D721Med (cell line): ENCODE measurements at regions not wholly inside any gene's neighbourhood (a gene's known extent, or its start where the extent isn't known, plus 50 kb on each side); places are given as distances from the start of the nearest gene placed in this dataset.
"Not testable (repeated sequence)": the region's sequence is repeated elsewhere in the genome, so short reads cannot be mapped to it uniquely, and the experiment has no call there.

Source experiments
- DNase-seq: peaks from one replicate; pipeline ENCODE4 v3.0.0; 2011; ENCODE audit warnings: low spot score; ENCODE audit not compliant: insufficient read length
- FAIRE-seq: peaks from 2 replicates; lab custom pipeline; 2011; peaks lifted over from hg19 to GRCh38; lab: Jason Lieb, UNC
- TF ChIP-seq, protein P1 (sequence below): IDR thresholded peaks from 2 replicates; pipeline ENCODE4 v1.5.1; 2012; ENCODE audit warnings: mild to moderate bottlenecking, control low read depth; ENCODE audit not compliant: insufficient read depth; ENCODE audit errors: missing control alignments

DNA sequence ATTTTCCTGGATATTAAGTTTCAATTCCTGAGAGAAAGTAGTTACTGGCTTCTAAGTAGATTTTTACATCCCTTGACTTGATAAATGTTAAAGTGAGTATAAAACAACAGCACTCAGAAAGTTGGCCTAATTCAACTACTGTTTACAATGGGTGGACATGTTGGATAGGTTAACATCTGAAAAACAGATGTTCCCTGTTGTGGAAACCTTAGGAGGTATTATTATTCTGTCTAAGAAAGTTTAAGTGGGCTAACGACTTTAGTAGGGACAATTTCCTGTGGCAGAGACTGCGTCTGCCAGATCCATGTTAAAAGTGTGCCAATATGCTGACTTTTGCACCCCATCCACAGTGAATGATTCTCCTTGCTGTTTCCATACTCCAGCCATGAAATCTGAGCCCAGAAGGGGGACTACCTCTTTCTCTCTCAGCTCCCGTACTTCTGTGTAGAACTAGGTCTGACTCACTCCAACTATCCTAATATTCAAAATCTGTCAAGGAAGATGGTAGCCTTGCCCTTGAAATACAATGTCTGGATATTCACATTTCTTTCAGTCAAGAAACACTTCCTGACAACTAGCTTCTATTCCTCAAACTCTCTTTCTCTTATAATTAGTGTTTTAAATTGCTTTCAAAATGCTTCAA lies 327.5 kb upstream of the HNRNPA3 start:
- FAIRE-seq: no peak
- DNase-seq: no peak
- TF ChIP-seq, protein P1, sequence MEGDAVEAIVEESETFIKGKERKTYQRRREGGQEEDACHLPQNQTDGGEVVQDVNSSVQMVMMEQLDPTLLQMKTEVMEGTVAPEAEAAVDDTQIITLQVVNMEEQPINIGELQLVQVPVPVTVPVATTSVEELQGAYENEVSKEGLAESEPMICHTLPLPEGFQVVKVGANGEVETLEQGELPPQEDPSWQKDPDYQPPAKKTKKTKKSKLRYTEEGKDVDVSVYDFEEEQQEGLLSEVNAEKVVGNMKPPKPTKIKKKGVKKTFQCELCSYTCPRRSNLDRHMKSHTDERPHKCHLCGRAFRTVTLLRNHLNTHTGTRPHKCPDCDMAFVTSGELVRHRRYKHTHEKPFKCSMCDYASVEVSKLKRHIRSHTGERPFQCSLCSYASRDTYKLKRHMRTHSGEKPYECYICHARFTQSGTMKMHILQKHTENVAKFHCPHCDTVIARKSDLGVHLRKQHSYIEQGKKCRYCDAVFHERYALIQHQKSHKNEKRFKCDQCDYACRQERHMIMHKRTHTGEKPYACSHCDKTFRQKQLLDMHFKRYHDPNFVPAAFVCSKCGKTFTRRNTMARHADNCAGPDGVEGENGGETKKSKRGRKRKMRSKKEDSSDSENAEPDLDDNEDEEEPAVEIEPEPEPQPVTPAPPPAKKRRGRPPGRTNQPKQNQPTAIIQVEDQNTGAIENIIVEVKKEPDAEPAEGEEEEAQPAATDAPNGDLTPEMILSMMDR: no peak

DNA sequence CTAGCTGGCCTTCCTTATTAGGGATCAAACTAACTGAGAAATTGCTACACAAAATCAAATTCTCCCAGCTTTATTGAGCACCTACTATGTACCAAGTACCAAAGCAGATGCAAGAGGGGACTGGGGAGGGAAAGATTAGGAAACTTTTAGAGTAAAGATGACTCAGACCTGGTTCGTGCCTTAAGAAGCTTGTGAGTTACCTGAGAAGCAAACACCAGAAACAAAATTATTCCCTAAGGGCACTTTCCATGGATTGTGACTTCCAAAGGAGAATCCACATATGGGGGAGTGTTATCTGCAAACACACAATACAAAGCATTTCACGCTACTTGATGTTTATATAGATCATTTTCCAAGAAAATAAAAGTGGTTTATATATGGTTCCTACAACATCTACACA lies 326.9 kb upstream of the HNRNPA3 start:
- DNase-seq: no peak
- TF ChIP-seq, protein P1: no peak
- no peak for FAIRE-seq

DNA sequence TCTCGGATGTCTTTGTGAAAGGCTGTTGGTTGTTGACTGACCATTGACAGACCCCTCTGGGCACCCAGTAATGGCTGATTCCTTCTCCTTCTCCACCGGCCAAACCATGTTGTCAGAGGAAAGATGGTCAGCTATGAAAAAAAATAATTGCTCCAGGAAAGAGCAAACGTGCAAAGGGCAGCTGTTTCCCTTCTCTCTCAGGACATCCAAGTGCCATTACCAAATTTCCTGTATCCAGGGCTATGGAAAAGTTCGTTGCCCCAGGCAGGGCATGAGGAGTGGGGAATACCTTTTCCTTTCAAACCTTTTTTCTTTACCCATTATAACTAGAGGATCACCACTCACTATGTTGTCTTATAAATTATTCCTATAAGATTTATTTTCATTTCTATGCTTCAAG lies 321.5 kb upstream of the HNRNPA3 start:
- FAIRE-seq: no peak
- TF ChIP-seq, protein P1: no peak
- no peak for DNase-seq

GRCh38 chr2:176891857-176892256 lies 320.7 kb upstream of the HNRNPA3 start:
- TF ChIP-seq, protein P1: no peak
- DNase-seq: no peak

GRCh38 chr2:176892676-176893226 lies 319.8 kb upstream of the HNRNPA3 start:
- no peak for DNase-seq
- TF ChIP-seq, protein P1: no peak
- FAIRE-seq: no peak

More at GRCh38 chr2:176891857-176892256, 320.7 kb upstream of the HNRNPA3 start:
- no peak for FAIRE-seq

GRCh38 chr2:176895158-176895557 lies 317.4 kb upstream of the HNRNPA3 start:
- TF ChIP-seq, protein P1: no peak
- no peak for FAIRE-seq

GRCh38 chr2:176902454-176902853 lies 310.1 kb upstream of the HNRNPA3 start:
- DNase-seq (no peak), FAIRE-seq (no peak)
- TF ChIP-seq, protein P1: no peak

More at GRCh38 chr2:176895158-176895557, 317.4 kb upstream of the HNRNPA3 start:
- DNase-seq: no peak

- not testable (repeated sequence) for FAIRE-seq, DNase-seq
Observed at GRCh38 chr2:176904053-176904452, 308.5 kb upstream of the HNRNPA3 start.
